ENCODE measurements at regions not wholly inside any gene's neighbourhood (a gene's known extent, or its start where the extent isn't known, plus 50 kb on each side); places are given as distances from the start of the nearest gene placed in this dataset.

GRCh38 chr15:46231786-46232185, 597.0 kb downstream of the SQOR start:
- FAIRE-seq = no peak
- no peak for TF ChIP-seq CTCF (IDR thresholded peaks at IDR 0.05; ENCODE audit: insufficient read depth, missing control alignments)
- no peak for DNase-seq (ENCODE audit: insufficient read length, low spot score)

GRCh38 chr15:46232471-46232870, 597.6 kb downstream of the SQOR start:
- FAIRE-seq (no peak), DNase-seq (ENCODE audit: insufficient read length, low spot score) (no peak)
- TF ChIP-seq CTCF (IDR thresholded peaks at IDR 0.05; ENCODE audit: insufficient read depth, missing control alignments) = no peak

GRCh38 chr15:46242935-46243334, 608.1 kb downstream of the SQOR start:
- FAIRE-seq = no peak
- no peak for DNase-seq (ENCODE audit: insufficient read length, low spot score)
- no peak for TF ChIP-seq CTCF (IDR thresholded peaks at IDR 0.05; ENCODE audit: insufficient read depth, missing control alignments)

GRCh38 chr15:46251903-46252302, 617.1 kb downstream of the SQOR start:
- no peak for TF ChIP-seq CTCF (IDR thresholded peaks at IDR 0.05; ENCODE audit: insufficient read depth, missing control alignments)
- DNase-seq (ENCODE audit: insufficient read length, low spot score) = no peak

GRCh38 chr15:46258056-46258455, 623.2 kb downstream of the SQOR start:
- DNase-seq (ENCODE audit: insufficient read length, low spot score) = no peak
- TF ChIP-seq CTCF (IDR thresholded peaks at IDR 0.05; ENCODE audit: insufficient read depth, missing control alignments) = no peak
- no peak for FAIRE-seq

More at GRCh38 chr15:46251903-46252302, 617.1 kb downstream of the SQOR start:
- no peak for FAIRE-seq

GRCh38 chr15:46260937-46261336, 626.1 kb downstream of the SQOR start:
- FAIRE-seq = no peak
- no peak for DNase-seq (ENCODE audit: insufficient read length, low spot score)
- no peak for TF ChIP-seq CTCF (IDR thresholded peaks at IDR 0.05; ENCODE audit: insufficient read depth, missing control alignments)

GRCh38 chr15:46265664-46266347, 631.0 kb downstream of the SQOR start:
- no peak for FAIRE-seq
- TF ChIP-seq CTCF (IDR thresholded peaks at IDR 0.05; ENCODE audit: insufficient read depth, missing control alignments) = no peak

More at GRCh38 chr15:46265664-46266347, 631.0 kb downstream of the SQOR start:
- no peak for DNase-seq (ENCODE audit: insufficient read length, low spot score)

Measured in D721Med (cell line).